Hepatocyte (in vitro differentiated cells): ENCODE measurements at regions not wholly inside any gene's neighbourhood (a gene's known extent, or its start where the extent isn't known, plus 50 kb on each side); places are given as distances from the start of the nearest gene placed in this dataset.

Experiments
- CTCF ChIP-seq: fragments of 200-600 bp; sonication (generic); IDR thresholded peaks from 2 replicates; pipeline ENCODE4 v1.5.1; 2016; ENCODE audit warnings: antibody characterized with exemption, mild to moderate bottlenecking; ENCODE audit not compliant: poor library complexity
- EZH2 ChIP-seq: fragments of 200-600 bp; sonication (generic); IDR thresholded peaks from 2 replicates; pipeline ENCODE4 v1.6.1; 2016; ENCODE audit warnings: antibody characterized with exemption, mild to moderate bottlenecking, borderline replicate concordance
- EZH2phosphoT487 ChIP-seq: fragments of 200-600 bp; sonication (generic); IDR thresholded peaks from one replicate; pipeline ENCODE4 v1.6.1; 2018; ENCODE audit warnings: antibody characterized with exemption, mild to moderate bottlenecking, low read depth, moderate library complexity; ENCODE audit not compliant: unreplicated experiment, severe bottlenecking

- no peak for TF ChIP-seq CTCF
- no peak for TF ChIP-seq EZH2
- no peak for TF ChIP-seq EZH2phosphoT487
Observed at GRCh38 chrX:93419642-93420041, 253.7 kb downstream of the NAP1L3 start.
